ENCODE measurements at regions not wholly inside any gene's neighbourhood (a gene's known extent, or its start where the extent isn't known, plus 50 kb on each side); places are given as distances from the start of the nearest gene placed in this dataset.

DNA sequence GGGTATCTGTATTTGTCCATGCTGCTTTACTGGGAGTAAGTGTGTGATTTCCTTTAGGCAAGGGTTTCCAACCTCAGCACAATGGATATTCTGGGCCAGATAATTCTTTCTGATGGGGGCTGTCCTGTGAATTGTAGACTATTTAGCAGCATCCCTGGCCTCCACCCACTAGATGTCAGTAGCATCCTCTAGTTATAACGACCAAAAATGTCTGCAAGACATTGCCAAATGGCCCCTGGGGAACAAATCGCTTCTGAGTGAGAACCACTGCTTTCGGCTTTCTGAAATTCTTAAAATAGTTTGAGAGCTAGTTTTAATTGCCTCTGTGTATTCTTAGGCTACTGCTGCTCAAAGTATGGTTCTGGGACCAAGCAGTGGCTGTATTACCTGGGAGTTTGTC lies 81.2 kb upstream of the GPM6B start:
- Mint-ChIP-seq H3K27ac (no peak overlapping the region), H3K27me3 (peaks cover 8% of the 10 kb centered on the region), H3K4me1 (no peaks in the 10 kb centered on the region), H3K36me3 (ENCODE audit: low read depth) (no peaks in the 10 kb centered on the region), H3K4me3 (no peak overlapping the region)
- no peak for DNase-seq
- H3K9me3 ChIP-seq (ENCODE audit: control insufficient read depth, low read length, poor library complexity, severe bottlenecking) = no peaks in the 10 kb centered on the region
- ATAC-seq = no peak

DNA sequence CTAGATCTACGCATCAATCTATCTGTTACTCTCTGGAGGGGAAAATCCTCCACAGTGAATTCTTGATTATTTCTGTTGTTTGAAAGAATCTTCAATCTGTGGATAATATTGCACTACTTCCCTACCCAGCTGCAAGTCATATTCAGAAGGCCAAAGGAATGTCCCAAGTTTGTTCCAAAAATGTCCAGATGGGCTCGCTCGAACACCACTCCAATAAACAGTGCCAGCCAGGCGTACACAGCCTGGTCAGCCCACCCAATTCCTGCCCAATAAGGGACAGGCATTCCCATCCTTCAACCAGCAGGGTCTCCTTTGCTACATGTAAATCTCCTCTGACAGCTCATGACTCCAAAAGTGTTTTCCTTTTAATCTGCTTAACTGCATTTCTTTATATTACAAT lies 80.7 kb upstream of the GPM6B start:
- H3K27me3 Mint-ChIP-seq = peaks cover 3% of the 10 kb centered on the region
- no peak overlapping the region for H3K27ac Mint-ChIP-seq
- H3K4me1 Mint-ChIP-seq = no peaks in the 10 kb centered on the region
- no peaks in the 10 kb centered on the region for H3K9me3 ChIP-seq (ENCODE audit: control insufficient read depth, low read length, poor library complexity, severe bottlenecking)
- no peak overlapping the region for H3K4me3 Mint-ChIP-seq
- ATAC-seq (no peak), DNase-seq (no peak)
- no peaks in the 10 kb centered on the region for H3K36me3 Mint-ChIP-seq (ENCODE audit: low read depth)

DNA sequence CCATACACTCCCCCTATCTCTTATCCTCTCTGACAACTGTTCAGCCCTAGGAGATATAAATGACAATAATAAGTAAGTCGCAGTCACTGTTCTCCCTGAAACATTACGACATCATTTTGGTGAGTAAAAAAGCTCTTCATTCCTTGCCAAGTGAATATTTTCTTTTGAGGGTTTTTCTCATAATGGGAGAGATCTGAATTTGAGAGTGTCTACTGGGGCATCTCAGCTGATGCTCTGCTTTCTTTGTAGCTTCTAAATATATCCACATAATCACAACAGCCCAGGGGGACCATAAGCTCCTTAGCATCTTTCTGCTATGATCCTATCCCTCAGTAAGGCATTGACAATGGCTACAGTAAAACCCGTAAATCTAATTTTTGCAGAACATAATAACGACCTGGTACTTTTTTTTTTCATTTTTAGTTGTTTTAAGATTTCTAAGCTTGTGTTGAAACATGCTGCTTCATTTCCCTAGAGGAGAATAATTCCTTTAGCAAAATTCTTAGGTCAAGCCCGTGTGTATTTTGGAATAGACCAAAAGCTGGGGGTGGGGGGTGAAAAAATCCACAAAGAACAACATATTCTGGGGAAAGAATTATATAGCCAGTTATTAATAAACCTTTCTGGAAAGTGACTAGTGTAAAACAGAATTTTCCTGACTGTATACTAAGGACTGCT lies 78.1 kb upstream of the GPM6B start:
- DNase-seq = no peak
- ATAC-seq = no peak
- no peaks in the 10 kb centered on the region for H3K4me1 Mint-ChIP-seq
- H3K9me3 ChIP-seq (ENCODE audit: control insufficient read depth, low read length, poor library complexity, severe bottlenecking) = no peaks in the 10 kb centered on the region
- no peak overlapping the region for H3K4me3 Mint-ChIP-seq
- H3K27me3 Mint-ChIP-seq = peaks cover 5% of the 10 kb centered on the region
- H3K36me3 Mint-ChIP-seq (ENCODE audit: low read depth) = no peaks in the 10 kb centered on the region
- H3K27ac Mint-ChIP-seq = no peak overlapping the region

DNA sequence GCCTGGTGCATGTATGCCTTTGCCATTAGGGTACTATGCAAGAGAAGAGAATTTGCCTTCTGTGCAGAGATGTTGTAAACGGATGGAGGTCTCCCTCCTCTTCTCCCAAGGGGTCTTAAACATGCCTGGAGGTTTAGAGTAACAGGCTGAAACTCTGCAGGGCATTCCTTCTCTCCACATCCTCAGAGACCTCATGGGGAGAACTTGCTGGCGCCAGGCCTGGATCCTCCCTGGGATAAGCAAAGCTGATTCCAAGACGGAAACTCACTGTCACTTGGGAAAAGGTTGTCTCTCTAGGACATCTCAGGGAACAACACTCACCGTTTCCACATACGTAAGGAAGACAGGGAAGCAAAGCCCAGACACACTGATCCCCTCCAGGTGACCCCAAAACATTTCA lies 76.9 kb upstream of the GPM6B start:
- no peak for ATAC-seq
- Mint-ChIP-seq H3K27me3 (peaks cover 5% of the 10 kb centered on the region), H3K4me3 (no peak overlapping the region), H3K27ac (no peak overlapping the region), H3K36me3 (ENCODE audit: low read depth) (no peaks in the 10 kb centered on the region), H3K4me1 (no peaks in the 10 kb centered on the region)
- H3K9me3 ChIP-seq (ENCODE audit: control insufficient read depth, low read length, poor library complexity, severe bottlenecking) = no peaks in the 10 kb centered on the region
- DNase-seq = no peak

DNA sequence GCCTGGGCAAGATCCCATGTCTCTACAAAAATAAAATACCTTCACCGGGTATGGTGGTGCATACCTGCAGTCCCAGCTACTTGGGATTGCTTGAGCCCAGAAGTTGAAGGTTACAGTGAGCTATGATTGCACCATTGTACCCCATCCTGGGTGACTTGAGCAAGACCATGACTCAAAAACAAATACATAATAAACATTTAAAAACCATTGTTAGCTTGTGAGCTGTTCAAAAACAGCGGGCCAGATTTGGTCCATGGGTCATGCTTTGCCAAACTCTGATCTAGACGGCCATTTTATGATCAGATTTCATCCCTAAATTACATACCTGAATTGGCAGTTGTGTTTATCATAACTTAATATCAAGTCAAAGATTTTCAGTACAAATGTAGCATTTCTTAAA lies 76.0 kb upstream of the GPM6B start:
- Mint-ChIP-seq H3K27ac (no peak overlapping the region), H3K27me3 (peaks cover 5% of the 10 kb centered on the region), H3K4me1 (no peaks in the 10 kb centered on the region), H3K36me3 (ENCODE audit: low read depth) (no peaks in the 10 kb centered on the region), H3K4me3 (no peak overlapping the region)
- H3K9me3 ChIP-seq (ENCODE audit: control insufficient read depth, low read length, poor library complexity, severe bottlenecking) = no peaks in the 10 kb centered on the region
- DNase-seq (no peak), ATAC-seq (no peak)

DNA sequence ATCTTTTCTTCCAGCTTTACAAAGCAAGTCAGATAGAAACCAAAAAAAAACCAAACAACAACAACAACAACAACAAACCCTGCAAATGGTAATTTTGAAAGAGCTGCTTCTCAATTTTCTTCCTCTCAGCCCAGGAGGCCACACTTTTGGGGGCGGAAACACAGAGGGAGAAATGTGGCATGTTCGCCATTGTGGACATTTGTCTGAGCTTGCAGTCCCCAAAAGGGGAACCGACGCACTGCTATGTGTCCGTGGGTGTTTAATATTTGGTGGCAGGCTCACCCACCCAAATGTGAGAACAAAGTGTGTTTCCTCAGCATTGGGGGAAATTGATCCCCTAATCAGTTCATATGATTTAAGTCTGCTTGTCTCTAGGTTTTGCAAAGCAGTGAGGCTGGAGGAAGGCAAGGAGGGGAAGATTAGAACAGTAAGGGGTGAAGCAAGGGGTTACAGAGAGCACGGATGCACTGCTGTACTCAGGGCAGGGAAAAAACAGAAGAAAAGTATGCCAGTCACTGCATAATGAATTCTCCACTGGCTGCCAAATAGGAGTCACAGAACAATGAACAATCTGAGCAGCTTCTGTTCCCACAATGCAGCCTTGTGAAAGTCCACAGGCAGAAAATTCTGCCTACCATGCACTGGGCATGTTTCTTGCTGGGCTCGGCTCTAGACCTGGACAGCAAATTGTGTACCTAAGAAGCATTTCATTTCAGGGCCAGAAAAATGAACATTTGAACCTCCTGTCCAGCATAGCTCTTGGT lies 74.7 kb upstream of the GPM6B start:
- H3K4me3 Mint-ChIP-seq = no peak overlapping the region
- peaks cover 5% of the 10 kb centered on the region for H3K27me3 Mint-ChIP-seq
- DNase-seq (no peak), ATAC-seq (no peak)
- no peaks in the 10 kb centered on the region for H3K4me1 Mint-ChIP-seq
- H3K27ac Mint-ChIP-seq = no peak overlapping the region
- H3K36me3 Mint-ChIP-seq (ENCODE audit: low read depth) = no peaks in the 10 kb centered on the region
- no peaks in the 10 kb centered on the region for H3K9me3 ChIP-seq (ENCODE audit: control insufficient read depth, low read length, poor library complexity, severe bottlenecking)

DNA sequence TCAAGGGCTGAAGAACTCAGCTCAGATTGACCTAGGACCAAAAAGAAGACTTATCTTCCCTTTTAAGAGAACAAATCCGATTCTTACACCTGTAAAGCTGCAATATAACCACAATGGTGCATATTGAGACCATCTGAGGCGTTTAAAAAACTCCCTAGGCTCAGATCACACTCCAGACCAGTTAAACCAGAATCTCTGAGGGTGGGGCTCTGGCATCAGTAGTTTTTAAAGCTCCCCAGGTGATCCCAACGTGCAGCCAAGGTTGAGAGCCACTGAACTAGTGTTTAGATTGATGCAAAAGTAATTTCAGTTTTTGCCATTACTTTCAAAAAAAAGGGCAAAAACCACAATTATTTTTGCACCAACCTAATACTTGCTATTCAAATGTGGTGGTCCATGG lies 73.9 kb upstream of the GPM6B start:
- DNase-seq = no peak
- no peaks in the 10 kb centered on the region for H3K4me1 Mint-ChIP-seq
- ATAC-seq = no peak
- H3K9me3 ChIP-seq (ENCODE audit: control insufficient read depth, low read length, poor library complexity, severe bottlenecking) = no peaks in the 10 kb centered on the region
- H3K36me3 Mint-ChIP-seq (ENCODE audit: low read depth) = no peaks in the 10 kb centered on the region
- H3K27ac Mint-ChIP-seq = no peak overlapping the region
- H3K27me3 Mint-ChIP-seq = peaks cover 5% of the 10 kb centered on the region
- no peak overlapping the region for H3K4me3 Mint-ChIP-seq

DNA sequence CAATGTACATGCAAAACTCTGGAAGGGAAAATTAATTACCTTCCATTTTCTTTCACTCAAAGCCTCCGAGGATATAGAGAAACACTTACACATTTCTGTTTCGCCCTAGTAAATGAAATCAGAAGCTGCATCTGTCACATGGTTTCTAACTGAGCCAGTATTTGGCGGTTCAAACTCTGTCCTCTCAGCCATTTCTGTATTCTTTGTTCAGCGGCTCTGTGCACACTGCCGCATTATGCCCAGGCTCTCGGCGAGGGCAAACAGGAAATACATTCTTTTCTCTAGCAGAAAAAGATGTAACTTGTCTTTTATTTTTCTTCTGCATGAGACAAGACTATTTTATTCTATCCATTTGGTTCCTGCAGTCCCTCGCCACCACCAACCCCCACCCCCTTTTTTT lies 71.4 kb upstream of the GPM6B start:
- Mint-ChIP-seq H3K4me3 (no peak overlapping the region), H3K4me1 (no peaks in the 10 kb centered on the region), H3K36me3 (ENCODE audit: low read depth) (no peaks in the 10 kb centered on the region), H3K27ac (no peak overlapping the region), H3K27me3 (peaks cover 5% of the 10 kb centered on the region)
- ATAC-seq (no peak), DNase-seq (no peak)
- no peaks in the 10 kb centered on the region for H3K9me3 ChIP-seq (ENCODE audit: control insufficient read depth, low read length, poor library complexity, severe bottlenecking)

DNA sequence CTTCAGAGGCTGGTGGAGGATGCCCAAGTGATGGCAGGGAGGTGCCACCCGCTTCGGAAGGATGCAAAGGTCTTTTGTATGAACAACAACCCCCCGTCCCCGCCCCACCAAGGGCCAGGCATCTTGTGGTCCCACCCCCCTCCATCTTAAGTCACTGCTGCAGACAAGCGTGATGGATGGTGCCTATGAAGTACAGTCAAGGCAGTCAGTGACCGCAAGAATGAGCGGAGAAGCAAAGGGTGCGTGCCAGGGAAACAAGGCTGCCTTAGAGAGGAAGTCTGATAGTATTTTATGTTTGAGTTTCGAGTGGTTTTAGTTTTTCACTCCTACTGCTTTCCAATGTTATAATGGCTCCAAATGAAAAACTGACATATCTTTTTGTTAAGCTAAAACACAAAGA lies 68.7 kb upstream of the GPM6B start:
- Mint-ChIP-seq H3K36me3 (ENCODE audit: low read depth) (no peaks in the 10 kb centered on the region), H3K4me3 (no peak overlapping the region)
- ATAC-seq = no peak

DNA sequence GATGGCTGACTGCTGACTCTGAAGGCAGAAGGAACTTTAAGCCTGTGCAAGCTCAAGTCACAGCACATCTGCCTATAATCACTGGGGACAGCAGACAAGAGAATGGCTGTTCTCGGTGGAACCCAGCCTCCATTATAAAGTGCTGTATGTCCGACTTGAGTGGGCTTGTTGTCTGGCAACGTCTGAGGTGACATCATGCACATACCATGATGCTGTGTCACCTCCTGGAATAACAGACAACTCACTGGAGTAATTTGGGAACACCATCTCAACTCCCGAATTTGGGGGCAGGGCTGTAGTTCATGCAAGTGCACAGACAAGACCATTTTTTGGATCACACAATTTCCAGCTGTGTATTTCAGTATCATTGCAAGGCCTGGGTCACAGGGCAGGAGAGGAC lies 59.8 kb upstream of the GPM6B start:
- Mint-ChIP-seq H3K27me3 (no peaks in the 10 kb centered on the region), H3K36me3 (ENCODE audit: low read depth) (peaks cover 2% of the 10 kb centered on the region), H3K27ac (no peak overlapping the region), H3K4me3 (no peak overlapping the region), H3K4me1 (no peaks in the 10 kb centered on the region)
- no peaks in the 10 kb centered on the region for H3K9me3 ChIP-seq (ENCODE audit: control insufficient read depth, low read length, poor library complexity, severe bottlenecking)
- ATAC-seq (no peak), DNase-seq (no peak)

More for the DNA sequence above, 68.7 kb upstream of the GPM6B start:
- no peaks in the 10 kb centered on the region for H3K9me3 ChIP-seq (ENCODE audit: control insufficient read depth, low read length, poor library complexity, severe bottlenecking)
- peaks cover 3% of the 10 kb centered on the region for H3K27me3 Mint-ChIP-seq
- no peaks in the 10 kb centered on the region for H3K4me1 Mint-ChIP-seq
- H3K27ac Mint-ChIP-seq = no peak overlapping the region
- DNase-seq = no peak

DNA sequence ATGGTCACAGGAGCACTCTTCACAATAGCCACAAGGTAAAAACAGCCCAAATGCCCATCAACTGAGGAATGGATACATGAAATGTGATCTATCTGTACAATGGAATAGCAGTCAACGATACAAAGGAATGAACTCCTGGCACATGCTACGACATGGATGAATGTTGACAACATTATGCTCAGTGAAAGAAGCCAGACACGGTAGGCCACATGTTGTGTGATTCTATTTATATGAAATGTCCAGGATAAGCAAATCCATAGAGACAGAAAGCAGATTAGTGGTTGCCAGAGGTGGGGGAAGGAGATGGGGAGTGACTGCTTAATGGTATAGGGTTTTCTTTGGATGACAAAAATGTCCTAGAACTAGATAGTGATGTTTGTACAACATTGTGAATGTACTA lies 58.7 kb upstream of the GPM6B start:
- no peaks in the 10 kb centered on the region for H3K27me3 Mint-ChIP-seq
- no peak for DNase-seq
- H3K9me3 ChIP-seq (ENCODE audit: control insufficient read depth, low read length, poor library complexity, severe bottlenecking) = no peaks in the 10 kb centered on the region
- H3K4me1 Mint-ChIP-seq = no peaks in the 10 kb centered on the region
- peaks cover 2% of the 10 kb centered on the region for H3K36me3 Mint-ChIP-seq (ENCODE audit: low read depth)
- H3K4me3 Mint-ChIP-seq = no peak overlapping the region
- H3K27ac Mint-ChIP-seq = no peak overlapping the region
- ATAC-seq = no peak

DNA sequence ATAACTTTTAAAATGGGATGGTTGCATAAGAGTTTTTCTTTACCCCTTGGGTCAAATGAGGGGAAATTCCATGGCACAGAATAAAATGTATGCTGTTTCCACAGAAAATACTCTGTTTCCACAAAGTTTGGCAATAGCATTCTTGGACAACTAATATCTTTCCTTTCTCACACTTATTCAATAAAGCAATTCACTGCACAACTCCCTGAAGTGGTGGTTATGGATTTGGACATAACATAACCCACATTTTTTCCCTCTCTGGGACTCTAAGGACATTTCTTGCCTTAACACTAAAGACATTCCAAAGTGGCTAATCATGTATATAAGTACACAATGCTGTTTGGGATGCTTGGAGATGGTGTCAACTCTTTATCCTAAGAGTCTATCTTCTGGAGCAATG lies 51.7 kb upstream of the GPM6B start:
- ATAC-seq (no peak), DNase-seq (no peak)
- Mint-ChIP-seq H3K27ac (no peak overlapping the region), H3K27me3 (peaks cover 5% of the 10 kb centered on the region), H3K36me3 (ENCODE audit: low read depth) (peaks cover 2% of the 10 kb centered on the region), H3K4me1 (no peaks in the 10 kb centered on the region), H3K4me3 (no peak overlapping the region)
- H3K9me3 ChIP-seq (ENCODE audit: control insufficient read depth, low read length, poor library complexity, severe bottlenecking) = no peaks in the 10 kb centered on the region

Data from T-helper 17 cell (primary cell).